Brain microvascular endothelial cell (primary cell): ENCODE measurements at regions not wholly inside any gene's neighbourhood (a gene's known extent, or its start where the extent isn't known, plus 50 kb on each side); places are given as distances from the start of the nearest gene placed in this dataset.

ENCODE experiments used
- DNase-seq: peaks from one replicate; pipeline ENCODE4 v3.0.0-alpha.2; 2020
- H3K27ac ChIP-seq: fragments of 250-450 bp; sonication (Bioruptor Pico); 2 replicates; pipeline ENCODE4 v1.5.1; 2020; ENCODE audit warnings: mild to moderate bottlenecking, moderate library complexity
- H3K27me3 ChIP-seq: fragments of 250-450 bp; sonication (Bioruptor Pico); replicated peaks from 2 replicates; pipeline ENCODE4 v1.5.1; 2020; ENCODE audit warnings: mild to moderate bottlenecking
- H3K36me3 ChIP-seq: fragments of 250-450 bp; sonication (Bioruptor Pico); replicated peaks from 2 replicates; pipeline ENCODE4 v1.5.1; 2020; ENCODE audit warnings: mild to moderate bottlenecking
- H3K4me3 ChIP-seq: 2 replicates; pipeline ENCODE4 v1.5.1; 2011; ENCODE audit warnings: low read depth, mild to moderate bottlenecking, control low read depth, low read length, moderate library complexity
- in situ Hi-C: cut with HindIII; loops from 2 replicates; pipeline ENCODE4 v1.10.0; 2017; ENCODE audit warnings: low sequenced_read_pairs, low pct_ligation_motif_present
- TF ChIP-seq, protein P1 (sequence below): IDR thresholded peaks from 2 replicates; pipeline ENCODE4 v1.5.1; 2011; ENCODE audit warnings: low read depth, mild to moderate bottlenecking, moderate library complexity, low read length, control low read depth, inconsistent platforms; ENCODE audit errors: missing control alignments

DNA sequence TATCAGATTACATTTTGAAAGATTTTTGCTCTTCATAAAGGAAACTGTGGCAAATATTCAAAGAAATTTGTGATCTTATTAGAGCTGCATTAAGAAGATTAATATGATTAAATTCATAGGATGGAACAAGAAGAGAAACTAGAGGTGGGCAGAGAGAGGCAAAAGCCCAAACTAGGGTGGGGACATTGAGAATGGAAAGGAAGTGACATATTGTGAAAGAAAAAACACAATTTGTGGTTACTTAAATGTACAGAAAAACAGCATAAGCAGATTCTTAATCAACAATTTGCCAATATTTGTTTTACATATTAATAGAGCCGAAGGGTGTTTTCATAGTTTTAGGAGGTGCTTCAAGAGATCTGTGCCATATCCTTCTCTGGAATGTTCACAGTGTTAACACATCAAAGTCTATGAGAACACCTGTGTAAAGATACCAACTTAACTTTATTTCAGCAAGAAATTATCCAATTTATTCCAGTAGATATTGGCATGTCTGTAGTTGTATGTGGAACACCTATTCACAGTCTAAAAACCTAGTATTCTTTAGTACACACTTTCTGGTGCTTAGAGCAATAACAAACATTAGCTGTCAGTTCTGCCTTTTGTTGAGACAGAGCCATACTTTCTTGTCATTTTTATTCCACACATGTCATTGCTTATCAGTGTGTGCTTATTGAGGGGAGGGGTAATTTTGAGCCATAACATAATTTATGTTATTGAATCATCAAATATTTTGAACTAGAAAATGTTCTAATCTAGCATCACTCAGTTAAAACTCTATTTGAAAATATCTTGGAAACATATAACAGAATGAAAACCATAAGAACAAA is 401.5 kb downstream of the PTPRC start:
- H3K36me3 ChIP-seq = no peaks in the 10 kb centered on the region
- H3K27ac ChIP-seq = no peak overlapping the region
- no peak overlapping the region for H3K4me3 ChIP-seq
- in situ Hi-C loops = no loop called here
- TF ChIP-seq, protein P1, sequence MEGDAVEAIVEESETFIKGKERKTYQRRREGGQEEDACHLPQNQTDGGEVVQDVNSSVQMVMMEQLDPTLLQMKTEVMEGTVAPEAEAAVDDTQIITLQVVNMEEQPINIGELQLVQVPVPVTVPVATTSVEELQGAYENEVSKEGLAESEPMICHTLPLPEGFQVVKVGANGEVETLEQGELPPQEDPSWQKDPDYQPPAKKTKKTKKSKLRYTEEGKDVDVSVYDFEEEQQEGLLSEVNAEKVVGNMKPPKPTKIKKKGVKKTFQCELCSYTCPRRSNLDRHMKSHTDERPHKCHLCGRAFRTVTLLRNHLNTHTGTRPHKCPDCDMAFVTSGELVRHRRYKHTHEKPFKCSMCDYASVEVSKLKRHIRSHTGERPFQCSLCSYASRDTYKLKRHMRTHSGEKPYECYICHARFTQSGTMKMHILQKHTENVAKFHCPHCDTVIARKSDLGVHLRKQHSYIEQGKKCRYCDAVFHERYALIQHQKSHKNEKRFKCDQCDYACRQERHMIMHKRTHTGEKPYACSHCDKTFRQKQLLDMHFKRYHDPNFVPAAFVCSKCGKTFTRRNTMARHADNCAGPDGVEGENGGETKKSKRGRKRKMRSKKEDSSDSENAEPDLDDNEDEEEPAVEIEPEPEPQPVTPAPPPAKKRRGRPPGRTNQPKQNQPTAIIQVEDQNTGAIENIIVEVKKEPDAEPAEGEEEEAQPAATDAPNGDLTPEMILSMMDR = no peak
- DNase-seq = no peak
- no peaks in the 10 kb centered on the region for H3K27me3 ChIP-seq

DNA sequence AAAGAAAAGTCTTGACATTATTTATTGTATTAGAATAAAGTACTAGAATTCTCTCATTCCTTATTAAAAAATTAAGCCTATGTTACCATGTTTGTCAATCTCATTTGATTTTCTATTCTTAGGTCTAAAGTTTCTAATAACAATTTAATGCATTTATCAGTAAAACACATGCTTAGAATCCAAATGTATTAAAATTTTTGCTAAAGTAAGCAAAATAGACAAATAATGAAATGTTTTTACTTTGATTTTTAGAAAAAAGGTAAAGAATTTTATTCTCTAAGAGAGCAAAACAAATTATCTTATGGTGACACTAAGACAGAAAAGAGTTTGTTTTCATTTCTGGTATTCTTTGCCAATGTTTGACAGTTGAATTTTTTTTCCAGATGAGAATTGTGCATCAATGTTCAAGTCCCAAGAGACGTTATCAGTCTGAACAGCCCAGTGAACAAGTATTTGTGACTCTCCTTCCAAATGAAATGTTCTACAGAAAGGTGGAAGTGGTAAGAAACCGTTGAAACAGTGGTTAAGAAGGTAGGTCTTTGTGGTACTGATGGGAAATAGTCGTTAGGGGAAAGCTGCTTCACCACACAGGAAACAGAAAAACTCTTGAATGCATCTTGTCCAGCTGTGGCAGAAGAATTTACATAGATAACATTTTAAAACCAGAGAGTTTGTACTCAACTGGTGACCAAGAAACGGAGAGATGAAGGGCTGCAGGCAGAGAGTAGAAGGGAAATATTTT is 402.5 kb downstream of the PTPRC start:
- no peak for DNase-seq
- in situ Hi-C loops = no loop called here

DNA sequence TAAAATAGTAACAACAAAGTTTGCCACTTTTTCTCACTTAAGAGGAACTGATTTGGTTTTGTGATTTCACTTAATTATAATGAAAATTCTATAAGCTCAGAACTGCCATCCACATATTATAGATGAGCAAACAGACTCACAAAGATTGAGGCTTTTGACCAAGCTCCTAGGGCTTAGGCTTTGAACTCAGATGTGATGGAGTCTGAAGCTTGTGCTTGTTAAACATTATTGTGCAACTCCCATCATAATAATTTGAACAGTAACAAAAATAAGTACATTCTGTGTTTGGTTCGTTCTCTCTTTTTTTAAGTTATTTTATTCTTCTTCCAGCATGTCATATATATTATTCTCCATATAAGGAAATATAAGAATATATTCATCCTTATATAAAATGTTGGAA is 403.4 kb downstream of the PTPRC start:
- Histone ChIP-seq H3K27ac (no peak overlapping the region), H3K4me3 (no peak overlapping the region), H3K36me3 (no peaks in the 10 kb centered on the region), H3K27me3 (no peaks in the 10 kb centered on the region)
- no peak for DNase-seq
- TF ChIP-seq, protein P1 = no peak
- in situ Hi-C loops = no loop called here

More for the DNA sequence above, 402.5 kb downstream of the PTPRC start:
- TF ChIP-seq, protein P1 = no peak
- H3K36me3 ChIP-seq = no peaks in the 10 kb centered on the region
- no peak overlapping the region for H3K27ac ChIP-seq
- no peak overlapping the region for H3K4me3 ChIP-seq
- no peaks in the 10 kb centered on the region for H3K27me3 ChIP-seq

DNA sequence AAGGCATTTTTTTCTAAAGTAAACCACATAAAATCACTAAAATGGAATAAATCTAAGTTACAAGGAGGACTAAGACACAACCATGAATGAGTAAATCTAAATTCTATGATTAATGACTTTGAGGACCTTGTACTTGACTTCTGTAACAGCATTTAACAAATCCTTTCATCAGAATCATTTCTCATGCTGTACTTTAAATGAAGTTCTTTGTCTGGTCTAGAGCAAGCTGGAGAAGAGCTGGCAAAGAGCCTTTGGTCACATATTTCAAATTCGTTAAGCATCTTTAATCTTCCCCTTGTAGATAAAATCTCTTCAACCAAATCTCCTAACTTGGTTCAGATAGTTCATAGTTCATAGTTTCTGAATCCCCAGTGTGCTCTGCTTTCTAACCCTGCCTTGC is 405.4 kb downstream of the PTPRC start:
- DNase-seq = no peak
- no peak overlapping the region for H3K4me3 ChIP-seq
- in situ Hi-C loops = no loop called here
- H3K27ac ChIP-seq = no peak overlapping the region
- H3K27me3 ChIP-seq = no peaks in the 10 kb centered on the region
- H3K36me3 ChIP-seq = no peaks in the 10 kb centered on the region
- TF ChIP-seq, protein P1 = no peak

DNA sequence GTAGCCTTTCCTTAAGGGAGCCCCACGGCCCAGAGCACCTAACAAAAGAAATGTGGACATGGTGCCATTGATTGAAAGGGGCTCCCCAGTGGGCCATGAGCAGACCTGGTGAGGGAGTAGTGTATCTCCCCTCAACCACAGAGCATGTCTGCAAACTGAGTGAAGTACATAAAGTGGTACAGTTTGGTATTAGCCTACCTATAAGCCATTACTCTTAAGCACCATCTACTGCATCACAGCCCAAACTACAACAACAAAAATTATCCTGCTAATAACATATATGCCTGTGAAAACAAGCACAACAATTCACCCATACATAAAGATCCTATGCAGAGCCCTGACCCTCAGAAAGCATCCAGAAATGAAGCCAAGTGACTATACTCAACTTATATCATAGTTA is 407.8 kb downstream of the PTPRC start:
- H3K27me3 ChIP-seq = no peaks in the 10 kb centered on the region
- TF ChIP-seq, protein P1 = peak; percentile 25
- in situ Hi-C loops = no loop called here
- H3K4me3 ChIP-seq = no peak overlapping the region
- H3K36me3 ChIP-seq = no peaks in the 10 kb centered on the region
- no peak overlapping the region for H3K27ac ChIP-seq
- DNase-seq = no peak
